ENCODE measurements at regions not wholly inside any gene's neighbourhood (a gene's known extent, or its start where the extent isn't known, plus 50 kb on each side); places are given as distances from the start of the nearest gene placed in this dataset.

GRCh38 chr2:160890667-160891352 lies 269.4 kb upstream of the TANK start:
- DNase-seq: no peak

GRCh38 chr2:160891353-160891740 lies 268.9 kb upstream of the TANK start:
- no peak for DNase-seq

- no peak for DNase-seq
These were observed 268.0 kb upstream of the TANK start for GRCh38 chr2:160892204-160892603.

- no peak for DNase-seq
These were observed 266.6 kb upstream of the TANK start for GRCh38 chr2:160893581-160893980.

- no peak for DNase-seq
These were observed 261.5 kb upstream of the TANK start for GRCh38 chr2:160898581-160899307.

GRCh38 chr2:160901613-160902012 lies 258.6 kb upstream of the TANK start:
- DNase-seq: no peak

- no peak for DNase-seq
These were observed 254.4 kb upstream of the TANK start for GRCh38 chr2:160905862-160906261.

GRCh38 chr2:160906878-160907277 lies 253.3 kb upstream of the TANK start:
- DNase-seq: no peak

GRCh38 chr2:160907738-160908137 lies 252.5 kb upstream of the TANK start:
- DNase-seq: no peak

GRCh38 chr2:160908157-160908556 lies 252.1 kb upstream of the TANK start:
- DNase-seq: no peak

GRCh38 chr2:160909781-160910242 lies 250.4 kb upstream of the TANK start:
- no peak for DNase-seq

GRCh38 chr2:160910681-160911080 lies 249.5 kb upstream of the TANK start:
- DNase-seq: no peak

GRCh38 chr2:160911258-160911657 lies 249.0 kb upstream of the TANK start:
- DNase-seq: no peak

- DNase-seq: no peak
These were observed 248.0 kb upstream of the TANK start for GRCh38 chr2:160912276-160912675.

- no peak for DNase-seq
These were observed 246.9 kb upstream of the TANK start for GRCh38 chr2:160913323-160913722.

GRCh38 chr2:160914217-160914616 lies 246.0 kb upstream of the TANK start:
- DNase-seq: no peak

- DNase-seq: no peak
These were observed 243.9 kb upstream of the TANK start for GRCh38 chr2:160916300-160916699.

GRCh38 chr2:160917850-160918249 lies 242.4 kb upstream of the TANK start:
- DNase-seq: no peak

GRCh38 chr2:160918258-160918657 lies 242.0 kb upstream of the TANK start:
- no peak for DNase-seq

GRCh38 chr2:160918906-160919503 lies 241.2 kb upstream of the TANK start:
- DNase-seq: peak; percentile 49

- no peak for DNase-seq
These were observed 240.2 kb upstream of the TANK start for GRCh38 chr2:160920061-160920460.

GRCh38 chr2:160920791-160921303 lies 239.4 kb upstream of the TANK start:
- DNase-seq: no peak

GRCh38 chr2:160921386-160921964 lies 238.8 kb upstream of the TANK start:
- no peak for DNase-seq

GRCh38 chr2:160924936-160925353 lies 235.3 kb upstream of the TANK start:
- DNase-seq: no peak

Data from hematopoietic multipotent progenitor cell treated with erythropoietin and hydrocortisone succinate and interleukin-3 and kit ligand, for 6 days (in vitro differentiated cells).